ENCODE measurements at regions not wholly inside any gene's neighbourhood (a gene's known extent, or its start where the extent isn't known, plus 50 kb on each side); places are given as distances from the start of the nearest gene placed in this dataset.

DNA sequence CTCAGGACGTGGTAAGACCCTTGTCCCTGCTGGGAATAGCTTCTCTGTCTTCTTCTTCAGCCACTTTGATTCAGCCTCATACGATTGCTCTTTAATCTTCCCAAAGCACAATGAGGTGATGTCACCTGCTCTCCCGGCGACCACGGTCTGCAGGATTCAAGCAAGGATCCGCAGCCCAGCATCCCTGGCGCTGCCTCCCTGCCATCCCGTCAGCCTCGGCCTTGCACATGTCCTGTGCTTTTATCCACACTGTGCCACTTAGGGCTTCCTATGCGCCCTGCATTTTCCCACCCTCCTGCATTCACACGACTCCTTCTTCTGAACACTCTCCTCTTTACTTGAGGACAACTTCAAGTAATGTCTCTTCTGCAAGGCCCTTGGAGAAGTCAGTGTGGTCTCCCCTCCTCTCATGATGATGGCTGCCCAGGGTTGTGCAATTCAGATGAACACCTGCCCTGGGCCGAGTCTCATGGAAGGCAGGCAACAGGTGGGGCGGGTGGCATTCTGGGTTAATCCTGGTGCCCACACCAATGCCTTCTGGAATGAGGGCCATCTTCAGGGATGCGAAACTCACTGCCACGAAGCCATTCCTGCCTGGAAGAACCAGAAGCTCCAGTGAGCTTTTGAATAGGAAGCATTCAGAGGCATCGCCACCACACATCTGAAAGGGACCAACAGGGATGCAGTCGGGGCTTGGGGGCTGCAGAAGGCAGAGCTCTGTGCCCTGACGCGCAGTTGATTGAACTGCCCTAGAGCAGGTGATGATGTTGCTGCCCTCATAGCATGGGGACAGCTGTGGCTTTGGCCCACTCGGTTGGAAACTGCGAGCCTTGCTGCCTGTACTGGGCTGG, 287.5 kb downstream of the GLRX3 start:
- 89% methylated on average over 21 of the region's 21 CpGs for WGBS
- intact Hi-C loops (cut with DNase I): no loop called here

DNA sequence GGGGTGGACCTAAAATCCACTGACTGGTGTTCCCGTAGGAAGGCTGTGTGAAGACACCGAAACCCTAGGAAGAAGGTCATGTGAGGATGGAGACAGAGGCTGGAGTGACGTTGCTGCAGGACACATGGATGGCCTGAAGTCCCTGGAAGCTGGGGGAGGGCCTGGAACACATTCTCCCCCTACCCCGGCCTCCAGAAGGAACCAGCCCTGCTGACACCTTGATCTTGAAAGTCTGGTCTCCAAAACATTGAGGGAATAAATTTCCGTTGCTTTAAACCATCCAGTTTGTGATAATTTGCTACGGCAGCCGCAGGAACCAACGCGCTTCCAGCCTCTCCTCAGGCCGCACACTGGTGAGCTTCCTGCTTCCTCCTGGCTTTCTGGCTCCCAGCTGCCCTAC, 288.2 kb downstream of the GLRX3 start:
- WGBS: 81% methylated on average over 10 of the region's 10 CpGs
- H3K4me3 ChIP-seq: no peak overlapping the region
- intact Hi-C loops (cut with DNase I): no loop called here
- H3K27me3 ChIP-seq (replicated peaks; ENCODE audit: insufficient read depth): no peaks in the 10 kb centered on the region
- no peaks in the 10 kb centered on the region for H3K4me1 ChIP-seq (replicated peaks)
- TF ChIP-seq POLR2A (IDR thresholded peaks at IDR 0.05): no peak
- H3K9me3 ChIP-seq: no peaks in the 10 kb centered on the region
- no peak overlapping the region for H3K27ac ChIP-seq
- no peaks in the 10 kb centered on the region for H3K36me3 ChIP-seq
- DNase-seq (ENCODE audit: low spot score): no peak

More for the DNA sequence above, 287.5 kb downstream of the GLRX3 start:
- H3K36me3 ChIP-seq: no peaks in the 10 kb centered on the region
- H3K27me3 ChIP-seq (replicated peaks; ENCODE audit: insufficient read depth): no peaks in the 10 kb centered on the region
- no peaks in the 10 kb centered on the region for H3K4me1 ChIP-seq (replicated peaks)
- H3K4me3 ChIP-seq: no peak overlapping the region
- H3K27ac ChIP-seq: no peak overlapping the region
- TF ChIP-seq POLR2A (IDR thresholded peaks at IDR 0.05): no peak
- no peak for TF ChIP-seq POLR2AphosphoS5 (IDR thresholded peaks at IDR 0.05)
- TF ChIP-seq CTCF (IDR thresholded peaks at IDR 0.05): no peak
- DNase-seq (ENCODE audit: low spot score): no peak
- H3K9me3 ChIP-seq: no peaks in the 10 kb centered on the region

DNA sequence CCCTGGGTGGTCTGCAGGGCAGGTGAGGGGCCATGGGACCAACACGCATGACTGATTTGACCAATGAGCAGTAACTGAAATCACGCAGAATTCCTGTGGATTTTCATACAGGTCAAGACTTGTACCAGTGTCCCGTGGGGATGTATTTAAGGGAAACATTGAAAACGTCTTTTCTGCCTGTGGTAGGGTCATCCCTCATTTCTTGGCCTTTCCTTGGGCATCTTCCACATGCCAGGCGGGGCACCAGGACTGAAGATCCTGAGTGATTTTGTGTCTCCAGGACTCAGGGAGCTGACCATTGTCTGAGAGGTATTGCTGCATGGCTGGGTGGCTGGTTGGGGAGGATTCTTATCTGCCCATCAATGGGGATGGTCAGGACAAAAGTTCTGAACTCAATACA, 289.0 kb downstream of the GLRX3 start:
- DNase-seq (ENCODE audit: low spot score): no peak
- no peak overlapping the region for H3K27ac ChIP-seq
- WGBS: 58% methylated on average over 5 of the region's 5 CpGs
- TF ChIP-seq POLR2AphosphoS5 (IDR thresholded peaks at IDR 0.05) (no peak), POLR2A (IDR thresholded peaks at IDR 0.05) (no peak)
- H3K27me3 ChIP-seq (replicated peaks; ENCODE audit: insufficient read depth): no peaks in the 10 kb centered on the region
- intact Hi-C loops (cut with DNase I): no loop called here
- no peaks in the 10 kb centered on the region for H3K4me1 ChIP-seq (replicated peaks)
- no peaks in the 10 kb centered on the region for H3K36me3 ChIP-seq
- no peaks in the 10 kb centered on the region for H3K9me3 ChIP-seq
- no peak overlapping the region for H3K4me3 ChIP-seq

- H3K27me3 ChIP-seq (replicated peaks; ENCODE audit: insufficient read depth): no peaks in the 10 kb centered on the region
- no peak overlapping the region for H3K4me3 ChIP-seq
- no peaks in the 10 kb centered on the region for H3K4me1 ChIP-seq (replicated peaks)
- no peaks in the 10 kb centered on the region for H3K36me3 ChIP-seq
- DNase-seq (ENCODE audit: low spot score): no peak
- TF ChIP-seq CTCF (IDR thresholded peaks at IDR 0.05) (no peak), POLR2A (IDR thresholded peaks at IDR 0.05) (no peak), POLR2AphosphoS5 (IDR thresholded peaks at IDR 0.05) (no peak)
- 91% methylated on average over 10 of the region's 10 CpGs for WGBS
- intact Hi-C loops (cut with DNase I): no loop called here
- H3K27ac ChIP-seq: no peak overlapping the region
- no peaks in the 10 kb centered on the region for H3K9me3 ChIP-seq
These were observed 289.8 kb downstream of the GLRX3 start for GRCh38 chr10:130425881-130426435.

- no peaks in the 10 kb centered on the region for H3K36me3 ChIP-seq
- TF ChIP-seq CTCF (IDR thresholded peaks at IDR 0.05) (no peak), POLR2AphosphoS5 (IDR thresholded peaks at IDR 0.05) (no peak), POLR2A (IDR thresholded peaks at IDR 0.05) (no peak)
- intact Hi-C loops (cut with DNase I): no loop called here
- no peak overlapping the region for H3K27ac ChIP-seq
- no peaks in the 10 kb centered on the region for H3K4me1 ChIP-seq (replicated peaks)
- DNase-seq (ENCODE audit: low spot score): no peak
- H3K4me3 ChIP-seq: no peak overlapping the region
- H3K9me3 ChIP-seq: no peaks in the 10 kb centered on the region
- H3K27me3 ChIP-seq (replicated peaks; ENCODE audit: insufficient read depth): no peaks in the 10 kb centered on the region
- WGBS: 94% methylated on average over 4 of the region's 4 CpGs
These were observed 291.1 kb downstream of the GLRX3 start for GRCh38 chr10:130427216-130427722.
